GM12872 (cell line): ENCODE measurements at regions not wholly inside any gene's neighbourhood (a gene's known extent, or its start where the extent isn't known, plus 50 kb on each side); places are given as distances from the start of the nearest gene placed in this dataset.

ENCODE experiments used
- TF ChIP-seq, protein P1 (sequence below): IDR thresholded peaks from 3 replicates; pipeline ENCODE4 v1.5.1; 2011; ENCODE audit warnings: low read depth, mild to moderate bottlenecking, low read length, moderate library complexity; ENCODE audit not compliant: insufficient read depth

DNA sequence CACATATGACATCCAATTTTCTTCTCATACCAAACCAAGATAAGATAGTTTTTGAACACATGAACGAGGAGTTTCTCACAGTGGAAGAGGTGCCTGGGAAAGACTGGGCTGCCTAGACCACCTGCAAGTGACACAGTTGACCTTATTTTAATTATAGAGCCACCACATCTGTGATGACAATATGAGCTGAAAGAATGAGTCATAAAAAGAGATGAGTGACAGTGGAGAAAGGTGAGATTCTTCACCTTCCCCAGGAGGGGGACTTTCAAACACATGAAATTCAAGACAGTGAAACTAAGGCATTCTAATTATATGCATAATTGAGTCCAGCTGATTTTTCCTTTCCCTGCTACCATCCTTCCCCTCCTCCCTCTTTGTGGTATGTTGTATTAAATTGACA is 475.5 kb downstream of the NXPH1 start:
- TF ChIP-seq, protein P1, sequence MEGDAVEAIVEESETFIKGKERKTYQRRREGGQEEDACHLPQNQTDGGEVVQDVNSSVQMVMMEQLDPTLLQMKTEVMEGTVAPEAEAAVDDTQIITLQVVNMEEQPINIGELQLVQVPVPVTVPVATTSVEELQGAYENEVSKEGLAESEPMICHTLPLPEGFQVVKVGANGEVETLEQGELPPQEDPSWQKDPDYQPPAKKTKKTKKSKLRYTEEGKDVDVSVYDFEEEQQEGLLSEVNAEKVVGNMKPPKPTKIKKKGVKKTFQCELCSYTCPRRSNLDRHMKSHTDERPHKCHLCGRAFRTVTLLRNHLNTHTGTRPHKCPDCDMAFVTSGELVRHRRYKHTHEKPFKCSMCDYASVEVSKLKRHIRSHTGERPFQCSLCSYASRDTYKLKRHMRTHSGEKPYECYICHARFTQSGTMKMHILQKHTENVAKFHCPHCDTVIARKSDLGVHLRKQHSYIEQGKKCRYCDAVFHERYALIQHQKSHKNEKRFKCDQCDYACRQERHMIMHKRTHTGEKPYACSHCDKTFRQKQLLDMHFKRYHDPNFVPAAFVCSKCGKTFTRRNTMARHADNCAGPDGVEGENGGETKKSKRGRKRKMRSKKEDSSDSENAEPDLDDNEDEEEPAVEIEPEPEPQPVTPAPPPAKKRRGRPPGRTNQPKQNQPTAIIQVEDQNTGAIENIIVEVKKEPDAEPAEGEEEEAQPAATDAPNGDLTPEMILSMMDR, result no peak

DNA sequence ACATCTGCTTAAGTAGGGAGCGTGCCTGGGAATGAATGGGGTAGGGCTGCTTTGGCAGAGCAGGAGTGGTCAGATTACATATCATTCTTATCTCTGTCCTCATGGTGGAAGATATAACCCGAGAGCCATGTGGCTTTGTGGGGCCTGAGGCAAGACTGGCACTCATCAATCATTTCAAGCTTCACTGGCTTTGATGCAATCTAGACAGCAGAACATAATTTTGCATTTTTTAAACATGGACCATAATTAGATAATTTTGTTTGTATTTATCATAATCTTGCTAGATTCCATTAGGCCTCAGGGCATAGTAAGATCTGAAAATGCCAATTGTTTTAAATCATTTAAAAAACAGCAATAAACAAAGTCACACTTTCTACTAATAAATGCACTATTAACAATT is 480.3 kb downstream of the NXPH1 start:
- TF ChIP-seq, protein P1, result no peak

DNA sequence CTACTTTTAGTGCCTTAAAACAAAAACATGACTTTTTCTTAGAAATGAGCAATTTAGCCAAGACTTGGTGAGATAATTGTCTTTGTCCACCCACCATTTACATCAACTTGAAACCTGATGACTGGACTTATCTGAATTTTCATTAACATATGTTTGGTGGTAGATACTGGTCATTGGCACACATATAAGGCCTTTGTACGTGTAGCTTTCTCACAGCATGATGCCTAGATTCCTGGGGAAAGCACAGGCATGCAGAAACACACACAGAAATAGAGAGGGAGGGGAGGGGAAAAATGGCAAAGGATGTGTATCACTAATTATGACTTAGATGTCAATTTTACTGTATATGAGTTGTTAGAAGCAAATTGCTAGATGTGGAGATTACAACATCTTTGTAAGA is 488.4 kb downstream of the NXPH1 start:
- TF ChIP-seq, protein P1, result no peak

DNA sequence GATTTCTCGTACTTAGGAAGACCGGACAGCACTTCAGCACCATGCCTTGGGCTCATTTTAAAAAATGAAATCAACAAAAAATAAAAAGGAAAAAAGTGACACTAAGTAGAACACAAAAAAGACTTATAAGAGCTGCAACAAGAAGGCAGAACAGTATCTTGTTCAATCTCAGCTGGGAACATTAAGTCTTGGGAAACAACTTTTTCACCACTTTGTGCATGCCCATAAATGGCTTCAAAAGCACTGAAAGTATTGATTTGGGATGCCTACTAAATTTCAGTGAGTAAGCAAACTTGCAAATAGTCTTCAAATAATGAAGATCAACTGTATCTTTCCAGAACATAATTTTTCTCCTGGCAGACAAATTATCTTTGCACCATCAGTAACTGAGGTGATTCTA is 489.3 kb downstream of the NXPH1 start:
- TF ChIP-seq, protein P1, result no peak

DNA sequence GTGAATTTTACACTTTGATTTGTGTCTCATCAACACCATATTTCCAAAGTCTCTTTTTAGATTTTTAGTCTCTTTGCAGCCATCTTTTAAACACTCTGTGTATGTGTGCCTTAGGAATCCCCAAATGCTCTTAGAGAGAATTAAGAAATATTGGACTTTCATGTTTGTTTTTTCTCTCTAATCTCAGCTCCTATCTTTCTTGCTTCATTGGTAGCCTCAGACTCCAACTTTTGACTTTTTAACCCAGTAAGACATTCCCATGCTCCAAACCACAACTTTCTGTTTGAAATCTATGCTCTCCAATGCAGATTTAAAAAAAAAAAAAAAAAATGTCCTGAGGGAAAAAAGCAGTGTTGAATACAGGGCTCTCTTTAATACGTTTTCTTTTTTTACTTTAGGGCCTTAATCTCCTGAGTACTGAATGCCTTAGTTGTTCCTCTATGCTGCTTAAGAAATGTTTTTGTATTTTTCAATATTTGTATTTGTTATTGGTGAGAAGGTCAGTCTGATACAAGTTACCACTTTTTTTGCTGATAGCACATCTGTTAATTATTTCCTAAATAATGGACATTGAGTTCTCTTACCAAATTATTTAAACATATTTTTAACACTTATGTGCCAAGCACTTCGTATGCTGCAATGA is 489.9 kb downstream of the NXPH1 start:
- TF ChIP-seq, protein P1, result no peak

DNA sequence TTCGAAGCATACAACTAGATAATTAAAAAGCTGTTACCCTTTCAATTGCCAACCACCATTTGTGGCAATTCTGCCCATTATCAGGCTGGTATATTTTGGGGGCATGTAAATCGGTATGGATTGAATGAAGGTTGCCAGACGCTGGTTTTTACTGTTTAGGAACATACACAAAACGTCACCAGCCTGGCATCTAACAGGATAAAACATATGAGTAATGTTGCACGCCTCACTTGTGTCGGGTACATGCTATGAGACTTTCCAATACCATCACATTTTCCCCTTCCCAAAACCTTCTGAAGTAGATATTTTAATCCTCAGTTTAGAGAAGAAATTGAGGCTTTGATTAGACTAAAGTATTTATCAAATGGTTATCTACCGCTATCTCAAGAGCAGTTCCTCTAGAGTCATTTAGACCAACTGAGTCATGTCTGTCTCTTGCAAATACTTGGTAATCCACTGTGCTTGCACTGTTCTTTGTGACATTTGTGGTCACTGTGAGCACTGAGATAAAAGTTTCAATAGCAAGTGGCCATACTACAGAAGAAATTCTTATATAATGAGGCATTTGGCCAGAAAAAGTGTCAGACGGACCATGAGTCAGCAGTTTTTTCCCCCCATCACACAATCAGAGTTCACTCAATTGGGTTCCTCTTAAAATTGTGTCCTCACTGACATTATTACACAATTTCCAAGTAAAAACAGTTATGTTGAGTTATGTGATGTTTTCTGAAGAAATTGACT is 498.7 kb downstream of the NXPH1 start:
- TF ChIP-seq, protein P1, result no peak

DNA sequence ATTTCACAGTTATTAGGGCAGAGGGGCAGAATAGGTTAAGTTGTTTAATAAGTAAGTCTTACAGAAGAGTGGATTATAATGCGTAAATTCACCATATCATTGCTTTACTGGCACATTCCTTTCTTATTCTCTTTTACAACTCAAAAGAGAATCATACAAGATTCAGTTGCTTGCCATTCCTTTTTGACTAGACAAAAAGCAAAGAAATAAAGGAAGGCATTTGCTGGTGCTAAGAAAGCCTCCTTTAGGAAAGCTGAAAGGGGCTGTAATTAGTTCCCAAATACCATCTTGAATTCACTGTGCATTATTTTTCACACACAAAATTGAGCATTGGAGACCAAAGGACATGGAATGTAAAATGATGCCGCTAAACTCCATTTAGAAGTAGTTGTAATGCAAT is 499.3 kb downstream of the NXPH1 start:
- TF ChIP-seq, protein P1, result no peak
